ENCODE measurements at regions not wholly inside any gene's neighbourhood (a gene's known extent, or its start where the extent isn't known, plus 50 kb on each side); places are given as distances from the start of the nearest gene placed in this dataset.
A peak's percentile ranks its signal among the peaks of the same experiment; 100 is the strongest.
"Not testable (repeated sequence)": the region's sequence is repeated elsewhere in the genome, so short reads cannot be mapped to it uniquely, and the experiment has no call there.

GRCh38 chr3:171983685-171984084 lies 55.7 kb upstream of the FNDC3B start:
- H3K36me3 ChIP-seq (ENCODE audit: control insufficient read depth in 1 of 2, insufficient read depth in 2 of 2, low read length in 1 of 2); H3K4me1 ChIP-seq (ENCODE audit: control insufficient read depth in 1 of 2, insufficient read depth in 2 of 2, low read length in 2 of 2); H3K27ac ChIP-seq (ENCODE audit: low read depth in 1 of 2, low read length in 2 of 2); H3K9me3 ChIP-seq (ENCODE audit: control insufficient read depth, low read length); H3K4me3 ChIP-seq (ENCODE audit: low read length in 2 of 2); intact Hi-C loops (cut with DNase I); ATAC-seq (ENCODE audit: low FRiP score); H3K27me3 ChIP-seq (ENCODE audit: control insufficient read depth in 1 of 2, insufficient read depth in 2 of 2, low read length in 1 of 2); DNase-seq: not testable (repeated sequence)
- 86 to 91% methylated on average over 8 of the region's 8 CpGs for WGBS, 2 donors

GRCh38 chr3:171984883-171985282 lies 54.5 kb upstream of the FNDC3B start:
- Histone ChIP-seq H3K4me1 (ENCODE audit: control insufficient read depth in 1 of 2, insufficient read depth in 2 of 2, low read length in 2 of 2) (no peaks in the 10 kb centered on the region), H3K36me3 (ENCODE audit: control insufficient read depth in 1 of 2, insufficient read depth in 2 of 2, low read length in 1 of 2) (no peaks in the 10 kb centered on the region), H3K9me3 (ENCODE audit: control insufficient read depth, low read length) (no peaks in the 10 kb centered on the region), H3K4me3 (ENCODE audit: low read length in 2 of 2) (no peak overlapping the region), H3K27me3 (ENCODE audit: control insufficient read depth in 1 of 2, insufficient read depth in 2 of 2, low read length in 1 of 2) (no peaks in the 10 kb centered on the region), H3K27ac (ENCODE audit: low read depth in 1 of 2, low read length in 2 of 2) (no peak overlapping the region)
- WGBS, 2 donors, result 90 to 95% methylated on average over 4 of the region's 4 CpGs
- DNase-seq (peak in 1 of 2 donors; percentile 67), ATAC-seq (ENCODE audit: low FRiP score) (no peak)
- intact Hi-C loops (cut with DNase I), result no loop called here

GRCh38 chr3:171986176-171986575 lies 53.2 kb upstream of the FNDC3B start:
- no peaks in the 10 kb centered on the region for H3K4me1 ChIP-seq (ENCODE audit: control insufficient read depth in 1 of 2, insufficient read depth in 2 of 2, low read length in 2 of 2)
- no peaks in the 10 kb centered on the region for H3K9me3 ChIP-seq (ENCODE audit: control insufficient read depth, low read length)
- no peaks in the 10 kb centered on the region for H3K27me3 ChIP-seq (ENCODE audit: control insufficient read depth in 1 of 2, insufficient read depth in 2 of 2, low read length in 1 of 2)
- no peaks in the 10 kb centered on the region for H3K36me3 ChIP-seq (ENCODE audit: control insufficient read depth in 1 of 2, insufficient read depth in 2 of 2, low read length in 1 of 2)
- DNase-seq, result no peak
- H3K27ac ChIP-seq (ENCODE audit: low read depth in 1 of 2, low read length in 2 of 2), result no peak overlapping the region
- 83 to 89% methylated on average over 3 of the region's 3 CpGs for WGBS, 2 donors
- no peak overlapping the region for H3K4me3 ChIP-seq (ENCODE audit: low read length in 2 of 2)
- ATAC-seq (ENCODE audit: low FRiP score), result no peak
- intact Hi-C loops (cut with DNase I), result no loop called here

GRCh38 chr3:171986757-171987518 lies 52.4 kb upstream of the FNDC3B start:
- Histone ChIP-seq H3K36me3 (ENCODE audit: control insufficient read depth in 1 of 2, insufficient read depth in 2 of 2, low read length in 1 of 2) (no peaks in the 10 kb centered on the region), H3K9me3 (ENCODE audit: control insufficient read depth, low read length) (no peaks in the 10 kb centered on the region), H3K4me1 (ENCODE audit: control insufficient read depth in 1 of 2, insufficient read depth in 2 of 2, low read length in 2 of 2) (no peaks in the 10 kb centered on the region), H3K27ac (ENCODE audit: low read depth in 1 of 2, low read length in 2 of 2) (no peak overlapping the region), H3K27me3 (ENCODE audit: control insufficient read depth in 1 of 2, insufficient read depth in 2 of 2, low read length in 1 of 2) (no peaks in the 10 kb centered on the region), H3K4me3 (ENCODE audit: low read length in 2 of 2) (no peak overlapping the region)
- intact Hi-C loops (cut with DNase I), result no loop called here
- 30 to 34% methylated on average over 3 of the region's 3 CpGs for WGBS, 2 donors
- DNase-seq, result no peak
- ATAC-seq (ENCODE audit: low FRiP score), result no peak
